ENCODE measurements at regions not wholly inside any gene's neighbourhood (a gene's known extent, or its start where the extent isn't known, plus 50 kb on each side); places are given as distances from the start of the nearest gene placed in this dataset.

DNA sequence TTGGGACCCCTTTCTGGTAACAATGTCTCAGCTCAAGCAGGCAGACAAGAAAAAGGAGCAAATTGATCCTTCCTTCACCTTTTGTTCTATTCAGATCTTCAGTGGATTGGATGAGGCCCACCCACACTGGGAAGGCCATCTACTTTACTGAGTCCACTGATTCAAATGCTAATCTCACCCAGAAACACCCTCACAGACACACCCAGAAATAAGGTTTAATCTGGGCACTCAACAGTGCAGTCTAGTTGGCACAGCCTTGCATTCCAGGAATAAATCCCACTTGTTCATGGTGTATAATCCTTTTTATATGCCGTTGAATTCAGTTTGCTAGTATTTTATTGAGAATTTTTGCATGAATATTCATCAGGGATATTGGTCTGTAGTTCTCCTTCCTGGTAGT, 148.4 kb downstream of the COG6 start:
- no peaks in the 10 kb centered on the region for H4K20me1 ChIP-seq (ENCODE audit: control insufficient read depth, insufficient read depth)
- DNase-seq (ENCODE audit: low read depth, low spot score) (no peak), ATAC-seq (no peak), FAIRE-seq (no peak)
- no peak overlapping the region for H2AFZ ChIP-seq (ENCODE audit: control insufficient read depth, low read depth, low read length)
- ChIA-PET CTCF (interaction anchor here (0.6 kb wide), 1 partner anchor 82 kb away, joined by 3 read pairs; no protein-coding TSS in a partner anchor), RAD21 (ENCODE audit: unreplicated experiment) (no interaction called here), POLR2A (no interaction called here), SMC1A (ENCODE audit: uncharacterized antibody, unreplicated experiment) (no interaction called here)
- 58% methylated on average over 1 of the region's 1 CpG for WGBS (ENCODE audit: insufficient coverage, insufficient replicate concordance, low lambda C conversion rate, missing lambda C conversion rate)
- in situ Hi-C loops (cut with MboI), result no loop called here
- H3K9ac ChIP-seq (ENCODE audit: control insufficient read depth, insufficient read depth, low read length), result no peak overlapping the region
- H3K79me2 ChIP-seq (ENCODE audit: control insufficient read depth, insufficient read depth, low read length), result no peaks in the 10 kb centered on the region
- H3K4me1 ChIP-seq (ENCODE audit: control insufficient read depth, insufficient read depth, low read length), result no peaks in the 10 kb centered on the region
- no peaks in the 10 kb centered on the region; the same call in 2 of the 3 replicates for H3K9me3 ChIP-seq (replicated peaks; ENCODE audit: control insufficient read depth, insufficient read depth, low read length)
- no peaks in the 10 kb centered on the region for H3K27me3 ChIP-seq (replicated peaks in 1 of 2; ENCODE audit: control insufficient read depth in 2 of 2, insufficient read depth in 2 of 2, low read length in 1 of 2)
- no peak overlapping the region for H3K27ac ChIP-seq (ENCODE audit: control insufficient read depth, insufficient read depth)
- no peaks in the 10 kb centered on the region for H3K36me3 ChIP-seq (ENCODE audit: control insufficient read depth in 2 of 2, insufficient read depth in 2 of 2, low read length in 1 of 2)
- H3K4me3 ChIP-seq, result no peak overlapping the region
- intact Hi-C loops (cut with micrococcal nuclease; ENCODE audit: unreplicated experiment), result no loop called here
- no peak for TF ChIP-seq E4F1 (IDR thresholded peaks at IDR 0.05; ENCODE audit: borderline replicate concordance, partially characterized antibody)
- no peak for TF ChIP-seq E2F4 (IDR thresholded peaks at IDR 0.05; ENCODE audit: low read depth, low read length)
- TF ChIP-seq ZNF384 (IDR thresholded peaks at IDR 0.05; ENCODE audit: borderline replicate concordance, low read depth, low read length), result no peak
- TF ChIP-seq SMAD1 (IDR thresholded peaks at IDR 0.05; ENCODE audit: low read depth, partially characterized antibody), result no peak
- TF ChIP-seq RCOR1 (conservative IDR thresholded peaks at IDR 0.05; ENCODE audit: low read depth, low read length), result no peak
- TF ChIP-seq DPF2 (IDR thresholded peaks at IDR 0.05), result no peak
- TF ChIP-seq STAT1 (conservative IDR thresholded peaks at IDR 0.05), result no peak
- BruUV-seq (replicated peaks), result no TSS peak
- H3K4me2 ChIP-seq (ENCODE audit: control insufficient read depth, insufficient read depth), result no peak overlapping the region
